Mesothelial cell of epicardium (in vitro differentiated cells): ENCODE measurements at regions not wholly inside any gene's neighbourhood (a gene's known extent, or its start where the extent isn't known, plus 50 kb on each side); places are given as distances from the start of the nearest gene placed in this dataset.

Source experiments
- DNase-seq, 2 experiments: peaks; one replicate each; pipeline ENCODE4 v3.0.0; 2021; ENCODE audit warnings: low spot score in 2 of 2; ENCODE audit not compliant: unreplicated experiment in 2 of 2
- H3K27ac Mint-ChIP-seq: 2 replicates; pipeline ENCODE4 v1.8.0; 2021; ENCODE audit warnings: mixed read lengths
- H3K27me3 Mint-ChIP-seq: 2 replicates; pipeline ENCODE4 v1.8.0; 2021; ENCODE audit warnings: low read depth, mixed read lengths
- H3K36me3 Mint-ChIP-seq: 2 replicates; pipeline ENCODE4 v1.8.0; 2021; ENCODE audit warnings: mixed read lengths
- H3K4me1 Mint-ChIP-seq: 2 replicates; pipeline ENCODE4 v1.8.0; 2021; ENCODE audit warnings: mixed read lengths
- H3K4me3 Mint-ChIP-seq: 2 replicates; pipeline ENCODE4 v1.8.0; 2021; ENCODE audit warnings: mild to moderate bottlenecking, moderate library complexity, mixed read lengths
- H3K9me3 Mint-ChIP-seq: 2 replicates; pipeline ENCODE4 v1.8.0; 2021; ENCODE audit warnings: mixed read lengths
- CTCF ChIP-seq: fragments of 200-600 bp; sonication (generic); IDR thresholded peaks from one replicate; pipeline ENCODE4 v1.5.0; 2021; ENCODE audit warnings: antibody characterized with exemption; ENCODE audit not compliant: unreplicated experiment

GRCh38 chr2:239539083-239539775, 138.4 kb upstream of the HDAC4 start:
- TF ChIP-seq CTCF = no peak
- Mint-ChIP-seq H3K27me3 (peaks cover 5% of the 10 kb centered on the region), H3K4me1 (peaks cover 3% of the 10 kb centered on the region), H3K27ac (no peak overlapping the region), H3K9me3 (peaks cover 9% of the 10 kb centered on the region), H3K36me3 (no peaks in the 10 kb centered on the region), H3K4me3 (no peak overlapping the region)
- no peak for DNase-seq

GRCh38 chr2:239538357-239539052, 137.7 kb upstream of the HDAC4 start:
- no peak for TF ChIP-seq CTCF
- peaks cover 2% of the 10 kb centered on the region for H3K27me3 Mint-ChIP-seq
- no peak overlapping the region for H3K27ac Mint-ChIP-seq
- H3K4me3 Mint-ChIP-seq = no peak overlapping the region
- no peak for DNase-seq
- H3K9me3 Mint-ChIP-seq = peaks cover 9% of the 10 kb centered on the region
- peaks cover 8% of the 10 kb centered on the region for H3K4me1 Mint-ChIP-seq
- no peaks in the 10 kb centered on the region for H3K36me3 Mint-ChIP-seq

- no peak for TF ChIP-seq CTCF
- no peak overlapping the region for H3K4me3 Mint-ChIP-seq
- H3K27me3 Mint-ChIP-seq = peaks cover 2% of the 10 kb centered on the region
- peaks cover 9% of the 10 kb centered on the region for H3K9me3 Mint-ChIP-seq
- no peak overlapping the region for H3K27ac Mint-ChIP-seq
- H3K36me3 Mint-ChIP-seq = no peaks in the 10 kb centered on the region
- peaks cover 14% of the 10 kb centered on the region for H3K4me1 Mint-ChIP-seq
- DNase-seq = no peak
Observed at GRCh38 chr2:239537633-239538356, 137.0 kb upstream of the HDAC4 start.

GRCh38 chr2:239536186-239536585, 135.4 kb upstream of the HDAC4 start:
- Mint-ChIP-seq H3K9me3 (peaks cover 4% of the 10 kb centered on the region), H3K4me1 (peaks cover 17% of the 10 kb centered on the region), H3K36me3 (no peaks in the 10 kb centered on the region), H3K27ac (no peak overlapping the region), H3K4me3 (no peak overlapping the region), H3K27me3 (peaks cover 3% of the 10 kb centered on the region)
- no peak for TF ChIP-seq CTCF
- no peak for DNase-seq

- DNase-seq = no peak
- peaks cover 5% of the 10 kb centered on the region for H3K27me3 Mint-ChIP-seq
- H3K9me3 Mint-ChIP-seq = peaks cover 3% of the 10 kb centered on the region
- no peak overlapping the region for H3K4me3 Mint-ChIP-seq
- H3K4me1 Mint-ChIP-seq = peaks cover 17% of the 10 kb centered on the region
- H3K27ac Mint-ChIP-seq = no peak overlapping the region
- H3K36me3 Mint-ChIP-seq = no peaks in the 10 kb centered on the region
- no peak for TF ChIP-seq CTCF
Observed at GRCh38 chr2:239535413-239536144, 134.8 kb upstream of the HDAC4 start.
